VCaP (cell line): ENCODE measurements at regions not wholly inside any gene's neighbourhood (a gene's known extent, or its start where the extent isn't known, plus 50 kb on each side); places are given as distances from the start of the nearest gene placed in this dataset.
A peak's percentile ranks its signal among the peaks of the same experiment; 100 is the strongest.
"Not testable (repeated sequence)": the region's sequence is repeated elsewhere in the genome, so short reads cannot be mapped to it uniquely, and the experiment has no call there.

Experiments used
- H3K27ac ChIP-seq: fragments of 450-650 bp; 2 replicates; pipeline ENCODE4 v1.5.1; 2017
- CTCF ChIP-seq: fragments of 450-650 bp; conservative IDR thresholded peaks from 2 replicates; pipeline ENCODE4 v1.5.1; 2017; ENCODE audit warnings: mild to moderate bottlenecking, moderate library complexity

- H3K27ac ChIP-seq = no peak overlapping the region
- TF ChIP-seq CTCF = no peak
Measured at GRCh38 chr3:35257641-35258040, 381.7 kb upstream of the ARPP21 start.

DNA sequence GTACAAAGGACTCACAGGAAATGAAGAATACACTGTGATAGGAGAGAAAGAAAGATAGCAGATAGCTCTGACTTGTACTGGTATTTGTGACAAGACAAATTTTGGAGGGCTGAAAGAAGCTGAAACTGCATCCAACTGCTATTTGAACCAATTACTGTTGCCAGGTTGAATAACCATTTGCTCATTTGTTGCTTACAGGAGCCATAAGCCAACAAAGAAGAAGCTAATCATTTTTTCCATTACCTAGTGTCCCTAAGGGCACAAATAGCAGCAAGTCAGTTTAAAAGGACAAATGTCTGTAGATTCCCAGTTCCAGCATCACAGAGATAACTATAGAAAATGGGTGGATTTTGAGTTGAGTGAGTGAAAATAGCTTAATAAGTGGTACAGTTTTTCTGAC lies 376.9 kb upstream of the ARPP21 start:
- no peak for TF ChIP-seq CTCF
- no peak overlapping the region for H3K27ac ChIP-seq

DNA sequence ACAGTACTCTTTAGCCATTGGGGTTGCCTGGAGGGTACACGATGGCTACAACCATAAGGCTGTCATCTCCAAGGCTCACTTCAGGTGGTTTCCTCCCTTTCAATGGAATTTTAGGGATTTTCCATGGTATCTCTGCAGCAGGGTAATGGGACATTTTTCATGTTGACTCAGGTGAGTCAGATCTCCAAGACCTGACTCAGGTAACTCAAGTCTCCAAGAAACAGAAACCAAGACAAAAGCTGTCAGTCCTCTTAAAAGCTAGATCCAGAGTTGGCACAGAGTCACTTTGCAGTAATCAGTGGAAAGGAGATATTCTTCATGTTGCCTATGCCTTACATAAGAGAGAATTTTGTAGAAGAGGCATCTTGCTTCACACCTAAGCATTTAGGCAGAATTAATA lies 375.8 kb upstream of the ARPP21 start:
- no peak overlapping the region for H3K27ac ChIP-seq
- no peak for TF ChIP-seq CTCF

- H3K27ac ChIP-seq = not testable (repeated sequence)
Measured at GRCh38 chr3:35266065-35266464, 373.3 kb upstream of the ARPP21 start.

DNA sequence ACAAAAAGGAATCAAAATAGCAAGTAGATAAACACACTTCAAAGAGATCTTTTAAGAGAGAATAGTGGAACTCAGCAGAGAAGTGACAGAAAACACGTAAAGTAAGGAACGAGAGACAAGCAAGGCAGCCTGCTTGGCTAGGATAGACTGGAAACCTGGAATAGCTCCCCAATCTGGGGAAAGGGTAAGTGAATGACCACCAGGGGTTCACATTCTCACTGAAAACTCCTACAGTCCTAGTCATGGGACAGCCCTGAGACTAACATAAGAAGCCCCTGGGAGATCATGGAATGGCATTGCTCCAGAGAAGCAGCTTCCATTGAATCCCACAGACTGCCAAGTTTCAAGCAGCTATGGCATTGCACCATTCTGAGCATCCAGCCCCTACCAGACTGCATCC lies 363.6 kb upstream of the ARPP21 start:
- no peak for TF ChIP-seq CTCF
- no peak overlapping the region for H3K27ac ChIP-seq

- no peak overlapping the region for H3K27ac ChIP-seq
- TF ChIP-seq CTCF = no peak
Measured at GRCh38 chr3:35276568-35276967, 362.8 kb upstream of the ARPP21 start.

DNA sequence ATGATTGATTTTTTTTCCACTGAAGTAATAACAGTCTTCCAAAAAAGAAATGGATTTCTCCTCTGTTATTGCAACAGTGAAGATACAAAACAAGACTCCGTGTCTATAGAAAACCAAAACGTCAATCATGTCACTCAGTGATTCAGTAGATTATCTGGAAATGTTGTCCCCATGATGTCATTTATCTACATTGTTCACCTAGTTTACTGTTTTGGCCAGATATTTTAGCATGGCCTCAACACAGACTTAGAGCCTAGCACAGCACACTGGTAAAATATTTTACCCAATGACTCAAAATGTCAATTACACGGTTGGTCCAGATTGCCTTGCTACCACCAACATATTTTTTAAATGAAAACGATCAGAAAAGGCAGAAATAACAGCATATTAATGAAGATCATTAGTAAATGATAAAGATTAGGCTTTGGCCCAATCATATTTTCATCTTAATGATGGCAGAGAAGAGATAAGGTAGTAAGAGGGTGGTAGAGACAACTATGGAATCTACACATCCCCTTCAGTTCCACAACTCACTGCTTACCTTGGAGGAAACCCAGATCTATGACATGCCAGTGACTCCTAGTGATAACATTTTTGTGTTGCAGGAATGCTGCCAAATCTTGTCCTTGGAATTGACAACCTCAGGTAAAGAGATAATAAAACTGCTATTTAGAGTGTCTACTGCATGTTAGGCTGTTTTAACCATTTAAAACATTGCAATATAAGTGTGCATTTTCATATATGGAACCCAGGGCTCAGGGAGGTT lies 347.7 kb upstream of the ARPP21 start:
- 0 out of 2 replicates have a peak, but pooled peaks have one; percentile 4 for TF ChIP-seq CTCF

DNA sequence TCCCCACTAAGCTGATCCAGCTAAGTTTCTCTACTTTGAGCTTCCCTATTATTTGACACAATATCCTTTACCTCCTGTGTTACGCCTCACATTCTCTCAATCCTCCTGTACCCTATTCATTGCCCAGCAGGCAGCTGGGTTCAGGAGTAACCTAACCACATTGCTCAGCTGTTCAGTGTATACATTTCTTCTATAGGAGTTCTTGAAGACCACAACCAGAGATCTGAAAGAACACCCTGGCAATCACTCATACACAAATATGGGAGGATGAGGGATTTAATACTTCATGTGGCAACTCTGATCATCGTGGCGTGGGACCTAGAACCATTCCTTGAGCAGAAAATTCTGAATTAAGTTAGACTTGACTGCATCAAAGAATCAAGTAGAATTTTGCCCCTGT lies 346.8 kb upstream of the ARPP21 start:
- no peak overlapping the region for H3K27ac ChIP-seq
- no peak for TF ChIP-seq CTCF

More for the DNA sequence above, 347.7 kb upstream of the ARPP21 start:
- no peak overlapping the region for H3K27ac ChIP-seq
